HEK293 (cell line): ENCODE measurements at regions not wholly inside any gene's neighbourhood (a gene's known extent, or its start where the extent isn't known, plus 50 kb on each side); places are given as distances from the start of the nearest gene placed in this dataset.

Experiments
- CTCF ChIA-PET: fragments of 350-600 bp; formaldehyde crosslinking; extraction: SDS; loops from one replicate; lab custom pipeline; 2021; ENCODE audit warnings: antibody characterized with exemption; lab: Yijun Ruan, JAX
- POLR2A ChIA-PET: fragments of 300-600 bp; formaldehyde crosslinking; extraction: SDS; loops from one replicate; lab custom pipeline; 2020; ENCODE audit warnings: antibody characterized with exemption, inconsistent platforms; lab: Yijun Ruan, JAX
- H3K27ac ChIP-seq: fragments of 200-500 bp; sonication (Bioruptor generic); 2 replicates; pipeline ENCODE4 v1.5.1; 2014; ENCODE audit warnings: low read depth, low read length, control low read depth, inconsistent platforms; ENCODE audit errors: extremely low read depth
- H3K36me3 ChIP-seq, 2 experiments: fragments of 200-500 bp in 1 of 2; sonication (Bioruptor generic) in 1 of 2; 1 replicate in 1 of 2; 2 replicates in 1 of 2; pipeline ENCODE4 v1.5.1; 2014 to 2017; ENCODE audit warnings: inconsistent platforms in 2 of 2, low read length in 2 of 2; ENCODE audit not compliant: control insufficient read depth in 2 of 2, insufficient read depth in 1 of 2
- H3K4me1 ChIP-seq: fragments of 200-500 bp; sonication (Bioruptor generic); 2 replicates; pipeline ENCODE4 v1.5.1; 2014; ENCODE audit warnings: mild to moderate bottlenecking, low read length, inconsistent platforms; ENCODE audit not compliant: control insufficient read depth, insufficient read depth
- H3K4me3 ChIP-seq: 2 replicates; pipeline ENCODE4 v1.5.1; 2011; ENCODE audit warnings: low read depth, mild to moderate bottlenecking, control low read depth, low read length, moderate library complexity
- H3K9me3 ChIP-seq: fragments of 200-500 bp; sonication (Bioruptor generic); 2 replicates; pipeline ENCODE4 v1.5.1; 2014; ENCODE audit warnings: low read depth, low read length, inconsistent platforms; ENCODE audit not compliant: control insufficient read depth, insufficient read depth
- ATF2 ChIP-seq: fragments of 450-650 bp; formaldehyde crosslinking; IDR thresholded peaks from 2 replicates; pipeline ENCODE4 v1.5.1; 2016; ENCODE audit warnings: missing biosample characterization, missing genetic modification characterization, low read depth
- CTCF ChIP-seq: fragments of 450-650 bp; formaldehyde crosslinking; IDR thresholded peaks from 2 replicates; pipeline ENCODE4 v1.5.1; 2016; ENCODE audit warnings: missing biosample characterization, missing genetic modification characterization
- PATZ1 ChIP-seq: fragments of 450-650 bp; formaldehyde crosslinking; IDR thresholded peaks from 2 replicates; pipeline ENCODE4 v1.5.1; 2016; ENCODE audit warnings: missing biosample characterization, missing genetic modification characterization
- SALL2 ChIP-seq: fragments of 450-650 bp; formaldehyde crosslinking; IDR thresholded peaks from 2 replicates; pipeline ENCODE4 v1.5.0; 2017; ENCODE audit warnings: missing biosample characterization, mild to moderate bottlenecking, missing genetic modification characterization, borderline replicate concordance
- ZBTB21 ChIP-seq: fragments of 450-650 bp; formaldehyde crosslinking; IDR thresholded peaks from 2 replicates; pipeline ENCODE4 v1.5.1; 2017; ENCODE audit warnings: missing biosample characterization, missing genetic modification characterization
- ZBTB44 ChIP-seq: fragments of 450-650 bp; IDR thresholded peaks from 2 replicates; pipeline ENCODE4 v1.5.1; 2018; ENCODE audit warnings: missing biosample characterization, mild to moderate bottlenecking, missing genetic modification characterization
- ZNF19 ChIP-seq: fragments of 450-650 bp; formaldehyde crosslinking; IDR thresholded peaks from 2 replicates; pipeline ENCODE4; 2016; ENCODE audit warnings: missing biosample characterization, missing genetic modification characterization, low read depth
- ZNF2 ChIP-seq: fragments of 450-650 bp; formaldehyde crosslinking; IDR thresholded peaks from 2 replicates; pipeline ENCODE4 v1.5.1; 2016; ENCODE audit warnings: missing biosample characterization, missing genetic modification characterization
- ZNF274 ChIP-seq, 2 experiments: fragments of 200-500 bp in 1 of 2; fragments of 450-650 bp in 1 of 2; sonication (Bioruptor generic) in 1 of 2; formaldehyde crosslinking in 1 of 2; IDR thresholded peaks; 2 replicates each; pipeline versions ENCODE4 v1.5.1 to v1.6.1; 2014 to 2016; ENCODE audit warnings: borderline replicate concordance in 1 of 2, inconsistent platforms in 1 of 2, low read length in 1 of 2, missing biosample characterization in 1 of 2, missing genetic modification characterization in 1 of 2
- ZNF302 ChIP-seq: fragments of 450-650 bp; formaldehyde crosslinking; IDR thresholded peaks from 2 replicates; pipeline ENCODE4 v1.5.1; 2016; ENCODE audit warnings: missing biosample characterization, missing genetic modification characterization, low read depth
- ZNF510 ChIP-seq: fragments of 450-650 bp; formaldehyde crosslinking; IDR thresholded peaks from 2 replicates; pipeline ENCODE4 v1.5.1; 2018; ENCODE audit warnings: mild to moderate bottlenecking, missing genetic modification characterization, missing biosample characterization; ENCODE audit not compliant: insufficient replicate concordance
- ZNF514 ChIP-seq: fragments of 450-650 bp; formaldehyde crosslinking; IDR thresholded peaks from 2 replicates; pipeline ENCODE4 v1.5.1; 2016; ENCODE audit warnings: missing biosample characterization, missing genetic modification characterization
- ZNF549 ChIP-seq: fragments of 450-650 bp; IDR thresholded peaks from 2 replicates; pipeline ENCODE4 v1.5.1; 2018; ENCODE audit warnings: missing biosample characterization, missing genetic modification characterization, mild to moderate bottlenecking, inconsistent platforms, moderate library complexity
- ZNF677 ChIP-seq: fragments of 450-650 bp; IDR thresholded peaks from 2 replicates; pipeline ENCODE4 v1.5.0; 2018; ENCODE audit warnings: missing biosample characterization, mild to moderate bottlenecking, missing genetic modification characterization, moderate library complexity
- ZSCAN18 ChIP-seq: fragments of 450-650 bp; formaldehyde crosslinking; IDR thresholded peaks from 2 replicates; pipeline ENCODE4 v1.5.1; 2016; ENCODE audit warnings: missing biosample characterization, missing genetic modification characterization
- ZXDB ChIP-seq: fragments of 450-650 bp; formaldehyde crosslinking; IDR thresholded peaks from 2 replicates; pipeline ENCODE4 v1.5.1; 2016; ENCODE audit warnings: missing biosample characterization, missing genetic modification characterization

GRCh38 chr11:86149792-86150191 is 80.9 kb upstream of the PICALM start:
- POLR2A ChIA-PET, result no interaction called here
- TF ChIP-seq ZBTB44 (tag by site-specific recombination) (no peak), SALL2 (no peak), ZNF514 (tag by site-specific recombination) (no peak)
- no peaks in the 10 kb centered on the region for H3K9me3 ChIP-seq
- no peak overlapping the region for H3K4me3 ChIP-seq
- H3K27ac ChIP-seq, result no peak overlapping the region
- no peaks in the 10 kb centered on the region for H3K36me3 ChIP-seq
- H3K4me1 ChIP-seq, result no peaks in the 10 kb centered on the region
- CTCF ChIA-PET, result no interaction called here

GRCh38 chr11:86148345-86148747 is 79.5 kb upstream of the PICALM start:
- Histone ChIP-seq H3K4me1 (no peaks in the 10 kb centered on the region), H3K36me3 (no peaks in the 10 kb centered on the region), H3K4me3 (no peak overlapping the region), H3K9me3 (no peaks in the 10 kb centered on the region), H3K27ac (no peak overlapping the region)
- ChIA-PET POLR2A (no interaction called here), CTCF (interaction anchor here (0.6 kb wide), 1 partner anchor 148 kb away, joined by 3 read pairs; no protein-coding TSS in a partner anchor)
- TF ChIP-seq ZNF19 (tag by site-specific recombination) (no peak), ZNF510 (tag by site-specific recombination) (no peak), ZXDB (no peak), ZNF549 (tag by site-specific recombination) (no peak), ZBTB21 (tag by site-specific recombination) (no peak), ZNF302 (tag by site-specific recombination) (no peak), CTCF (tag by site-specific recombination) (no peak), PATZ1 (tag by site-specific recombination) (no peak)

GRCh38 chr11:86147004-86147403 is 78.1 kb upstream of the PICALM start:
- Histone ChIP-seq H3K36me3 (no peaks in the 10 kb centered on the region), H3K9me3 (no peaks in the 10 kb centered on the region), H3K27ac (no peak overlapping the region), H3K4me1 (no peaks in the 10 kb centered on the region), H3K4me3 (no peak overlapping the region)
- CTCF ChIA-PET, result no interaction called here
- POLR2A ChIA-PET, result no interaction called here
- TF ChIP-seq ZSCAN18 (tag by site-specific recombination), result no peak
- no peak for TF ChIP-seq ZNF510 (tag by site-specific recombination)
- no peak for TF ChIP-seq ZBTB21 (tag by site-specific recombination)
- TF ChIP-seq ZNF2, result no peak
- no peak for TF ChIP-seq ZNF677 (tag by site-specific recombination)
- no peak for TF ChIP-seq SALL2
- TF ChIP-seq ATF2 (tag by site-specific recombination), result no peak
- no peak for TF ChIP-seq ZNF274 (IDR thresholded peaks at IDR 0.05; ENCODE audit: low read length)
- TF ChIP-seq ZNF274 (tag by site-specific recombination; IDR thresholded peaks at IDR 0.05; ENCODE audit: borderline replicate concordance), result no peak
